ENCODE measurements at regions not wholly inside any gene's neighbourhood (a gene's known extent, or its start where the extent isn't known, plus 50 kb on each side); places are given as distances from the start of the nearest gene placed in this dataset.

DNA sequence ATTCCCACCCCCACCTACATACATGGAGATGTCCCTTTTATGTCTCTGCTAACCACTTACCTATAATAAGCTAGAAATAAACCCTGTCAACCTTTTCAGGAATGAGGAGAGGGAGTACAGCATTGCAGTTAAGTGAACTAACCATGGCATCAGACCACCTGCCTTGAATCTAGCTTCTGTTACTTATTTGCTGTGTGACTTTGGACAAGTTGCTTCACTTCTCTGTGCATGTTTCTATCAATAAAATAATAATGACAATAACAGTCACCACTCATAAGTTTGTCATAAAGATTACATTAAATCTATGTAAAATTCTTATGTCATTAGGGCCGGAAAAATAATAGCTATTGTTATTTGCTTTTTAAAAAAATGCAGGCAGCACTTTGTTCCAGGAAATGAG, 881.1 kb upstream of the AUTS2 start:
- no peak for DNase-seq
- H3K4me1 ChIP-seq, result no peaks in the 10 kb centered on the region
- no peaks in the 10 kb centered on the region for H3K9me3 ChIP-seq
- no peak overlapping the region for H3K4me3 ChIP-seq
- intact Hi-C loops (cut with DNase I; ENCODE audit: low total_unique reads), result no loop called here
- no peaks in the 10 kb centered on the region for H3K36me3 ChIP-seq
- H3K27ac ChIP-seq, result no peak overlapping the region
- no peaks in the 10 kb centered on the region for H3K27me3 ChIP-seq
- no peak for TF ChIP-seq CTCF (IDR thresholded peaks at IDR 0.05)

GRCh38 chr7:68718097-68718551, 880.2 kb upstream of the AUTS2 start:
- Histone ChIP-seq H3K27ac (no peak overlapping the region), H3K36me3 (no peaks in the 10 kb centered on the region), H3K9me3 (no peaks in the 10 kb centered on the region), H3K4me3 (no peak overlapping the region), H3K4me1 (no peaks in the 10 kb centered on the region), H3K27me3 (no peaks in the 10 kb centered on the region)
- TF ChIP-seq CTCF (IDR thresholded peaks at IDR 0.05), result no peak
- intact Hi-C loops (cut with DNase I; ENCODE audit: low total_unique reads), result no loop called here
- DNase-seq, result no peak

- DNase-seq, result no peak
- Histone ChIP-seq H3K36me3 (no peaks in the 10 kb centered on the region), H3K27ac (no peak overlapping the region), H3K4me1 (no peaks in the 10 kb centered on the region), H3K27me3 (no peaks in the 10 kb centered on the region), H3K9me3 (no peaks in the 10 kb centered on the region), H3K4me3 (no peak overlapping the region)
- TF ChIP-seq CTCF (IDR thresholded peaks at IDR 0.05), result no peak
- intact Hi-C loops (cut with DNase I; ENCODE audit: low total_unique reads), result no loop called here
Observed at GRCh38 chr7:68720697-68721096, 877.6 kb upstream of the AUTS2 start.

- no peak for TF ChIP-seq CTCF (IDR thresholded peaks at IDR 0.05)
- Histone ChIP-seq H3K27me3 (peaks cover 0 to 3% of the 10 kb centered on the region in 2 donors), H3K4me1 (no peaks in the 10 kb centered on the region), H3K4me3 (no peak overlapping the region), H3K36me3 (no peaks in the 10 kb centered on the region), H3K9me3 (no peaks in the 10 kb centered on the region), H3K27ac (no peak overlapping the region)
- DNase-seq, result no peak
- intact Hi-C loops (cut with DNase I; ENCODE audit: low total_unique reads), result no loop called here
Observed at GRCh38 chr7:68722044-68722443, 876.2 kb upstream of the AUTS2 start.

DNA sequence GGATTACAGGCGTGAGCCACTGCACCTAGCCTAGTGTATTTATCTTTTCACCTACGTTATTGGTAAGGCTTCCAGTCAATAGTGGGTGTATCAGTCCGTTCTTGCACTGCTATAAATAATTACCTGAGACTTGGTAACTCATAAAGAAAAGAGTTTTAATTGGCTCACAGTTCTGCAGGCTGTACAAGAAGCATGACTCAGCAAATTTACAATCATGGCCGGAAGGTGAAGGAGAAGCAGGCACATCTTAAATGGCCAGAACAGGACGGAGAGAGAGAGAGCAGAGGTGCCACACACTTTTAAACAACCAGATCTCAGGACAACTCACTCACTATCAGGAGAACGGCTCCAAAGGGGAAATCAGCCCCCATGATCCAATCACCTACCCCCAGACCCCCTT, 873.3 kb upstream of the AUTS2 start:
- H3K27ac ChIP-seq, result no peak overlapping the region
- no peak for DNase-seq
- peaks cover 0 to 3% of the 10 kb centered on the region in 2 donors for H3K27me3 ChIP-seq
- H3K4me1 ChIP-seq, result no peaks in the 10 kb centered on the region
- no peak overlapping the region for H3K4me3 ChIP-seq
- intact Hi-C loops (cut with DNase I; ENCODE audit: low total_unique reads), result no loop called here
- no peaks in the 10 kb centered on the region for H3K36me3 ChIP-seq
- no peak for TF ChIP-seq CTCF (IDR thresholded peaks at IDR 0.05)
- no peaks in the 10 kb centered on the region for H3K9me3 ChIP-seq
